Esophagus squamous epithelium (tissue), 4 donors: ENCODE measurements at regions not wholly inside any gene's neighbourhood (a gene's known extent, or its start where the extent isn't known, plus 50 kb on each side); places are given as distances from the start of the nearest gene placed in this dataset.
"Not testable (repeated sequence)": the region's sequence is repeated elsewhere in the genome, so short reads cannot be mapped to it uniquely, and the experiment has no call there.

Source experiments
- CTCF ChIP-seq, 6 experiments: fragments of 450-650 bp in 4 of 6; fragments of 200-600 bp in 2 of 6; sonication (generic) in 2 of 6; IDR thresholded peaks; one replicate each; pipeline ENCODE4 v1.5.1; 2016 to 2019; ENCODE audit warnings: antibody characterized with exemption in 6 of 6, mild to moderate bottlenecking in 4 of 6, moderate library complexity in 4 of 6
- POLR2A ChIP-seq, 4 donors: fragments of 450-650 bp; IDR thresholded peaks; one replicate each; pipeline ENCODE4 v1.6.1; 2017; ENCODE audit warnings: antibody characterized with exemption in 4 of 4, mild to moderate bottlenecking in 4 of 4, moderate library complexity in 3 of 4

GRCh38 chr7:32765649-32766251 lies 125.8 kb downstream of the KBTBD2 start:
- TF ChIP-seq POLR2A (IDR thresholded peaks at IDR 0.05), result not testable (repeated sequence)
- TF ChIP-seq CTCF (IDR thresholded peaks at IDR 0.05), result peak in 4 of 6 experiments; percentile 24 to 50 (median 34)
